ENCODE measurements at regions not wholly inside any gene's neighbourhood (a gene's known extent, or its start where the extent isn't known, plus 50 kb on each side); places are given as distances from the start of the nearest gene placed in this dataset.

DNA sequence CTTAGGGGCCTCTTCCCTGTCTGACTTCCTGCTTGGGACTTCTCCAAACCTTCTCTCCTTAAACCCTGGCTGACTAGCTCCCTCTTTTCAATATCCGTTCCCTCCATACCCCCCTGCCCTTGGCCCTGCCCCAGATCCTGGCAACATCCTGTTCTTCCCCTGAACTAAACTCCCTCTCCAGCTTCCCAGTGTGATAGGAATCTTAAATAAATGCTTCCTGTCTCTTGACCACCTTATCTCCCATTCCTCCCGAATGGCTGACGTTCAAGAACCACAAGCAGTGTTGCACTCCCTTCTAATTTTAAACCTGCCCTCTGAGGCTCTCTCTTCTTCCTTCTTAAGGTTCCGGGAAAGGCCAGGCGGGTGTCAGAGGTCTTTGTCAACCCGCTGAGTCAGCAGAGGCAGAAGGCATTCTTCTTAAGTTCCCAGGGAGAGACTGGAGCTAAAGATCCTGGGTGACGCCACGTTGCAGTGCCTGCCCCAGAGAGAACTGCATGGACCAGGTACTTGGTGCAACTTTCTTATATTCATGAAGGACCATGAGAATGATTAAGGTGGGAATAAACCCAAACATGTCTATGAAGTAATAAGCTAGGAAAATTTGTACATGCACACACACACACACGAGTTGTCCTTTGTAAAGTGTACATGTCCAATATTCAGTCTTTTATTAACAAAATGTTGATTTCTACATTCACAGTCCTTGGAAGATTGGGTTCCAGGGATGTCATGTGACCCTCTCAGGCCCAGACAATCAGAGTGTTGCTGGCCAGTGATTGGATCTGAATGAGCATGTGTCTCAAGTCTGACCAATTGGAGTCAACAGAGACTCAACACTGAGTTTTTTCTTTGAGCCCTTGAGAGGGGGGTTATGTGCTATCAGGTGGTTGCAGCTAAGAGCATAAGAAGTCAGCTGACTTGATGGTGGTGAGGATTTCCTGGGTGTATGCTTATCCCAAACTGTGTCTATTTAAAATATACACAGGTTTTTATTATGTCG, 420.2 kb upstream of the TBX3 start (continued):
- TF ChIP-seq DDX20 (tag; IDR thresholded peaks at IDR 0.05; ENCODE audit: low read depth) (0 out of 2 replicates have a peak, but pooled peaks have one; percentile 28), NFE2 (IDR thresholded peaks at IDR 0.05; ENCODE audit: low read depth) (peak; percentile 51; the same call in 1 of the 2 replicates), RAD51 (IDR thresholded peaks at IDR 0.05; ENCODE audit: borderline replicate concordance, low read depth) (peak; percentile 69), MEF2D (tag; conservative IDR thresholded peaks at IDR 0.05; ENCODE audit: low read depth) (peak; percentile 76), OTX1 (CRISPR knock-in tag; IDR thresholded peaks at IDR 0.05) (peak; percentile 79; the same call in 1 of the 2 replicates), PML (IDR thresholded peaks at IDR 0.05; ENCODE audit: low read length) (no peak), ELF4 (CRISPR knock-in tag; IDR thresholded peaks at IDR 0.05) (0 out of 2 replicates have a peak, but pooled peaks have one; percentile 50), ETV6 (IDR thresholded peaks at IDR 0.05; ENCODE audit: borderline replicate concordance in 1 of 2, low read depth in 2 of 2, low read length in 1 of 2) (peak; percentile 47 to 75; a peak in 3 of 4 replicates), ETV6 (CRISPR knock-in tag; IDR thresholded peaks at IDR 0.05; ENCODE audit: borderline replicate concordance) (no peak), SIX5 (IDR thresholded peaks at IDR 0.05; ENCODE audit: borderline replicate concordance in 1 of 2, insufficient read depth in 1 of 2, low read depth in 1 of 2, low read length in 2 of 2) (no peak), ZNF143 (CRISPR knock-in tag; IDR thresholded peaks at IDR 0.05) (no peak), SIRT6 (IDR thresholded peaks at IDR 0.05; ENCODE audit: low read depth, low read length) (no peak), EP300 (IDR thresholded peaks at IDR 0.05; ENCODE audit: low read length) (peak; percentile 7; the same call in 1 of the 2 replicates), FOXA3 (CRISPR knock-in tag; conservative IDR thresholded peaks at IDR 0.05 in 1 of 2, IDR thresholded peaks at IDR 0.05 in 1 of 2) (peak in 1 of 2 experiments; percentile 49; a peak in 1 of 4 replicates), RBBP5 (IDR thresholded peaks at IDR 0.05; ENCODE audit: borderline replicate concordance, insufficient read depth, low read length, poor library complexity, severe bottlenecking) (no peak), BACH1 (tag; IDR thresholded peaks at IDR 0.05) (peak; percentile 83), TEAD1 (CRISPR knock-in tag; IDR thresholded peaks at IDR 0.05) (0 out of 4 replicates have a peak, but pooled peaks of 1 of the 2 experiments have one; percentile 48), NR2C1 (IDR thresholded peaks at IDR 0.05) (no peak), NR2C1 (tag; IDR thresholded peaks at IDR 0.05) (peak; percentile 57; the same call in 1 of the 2 replicates), ZNF785 (CRISPR knock-in tag; IDR thresholded peaks at IDR 0.05) (no peak)
- TF ChIP-seq, protein P1, sequence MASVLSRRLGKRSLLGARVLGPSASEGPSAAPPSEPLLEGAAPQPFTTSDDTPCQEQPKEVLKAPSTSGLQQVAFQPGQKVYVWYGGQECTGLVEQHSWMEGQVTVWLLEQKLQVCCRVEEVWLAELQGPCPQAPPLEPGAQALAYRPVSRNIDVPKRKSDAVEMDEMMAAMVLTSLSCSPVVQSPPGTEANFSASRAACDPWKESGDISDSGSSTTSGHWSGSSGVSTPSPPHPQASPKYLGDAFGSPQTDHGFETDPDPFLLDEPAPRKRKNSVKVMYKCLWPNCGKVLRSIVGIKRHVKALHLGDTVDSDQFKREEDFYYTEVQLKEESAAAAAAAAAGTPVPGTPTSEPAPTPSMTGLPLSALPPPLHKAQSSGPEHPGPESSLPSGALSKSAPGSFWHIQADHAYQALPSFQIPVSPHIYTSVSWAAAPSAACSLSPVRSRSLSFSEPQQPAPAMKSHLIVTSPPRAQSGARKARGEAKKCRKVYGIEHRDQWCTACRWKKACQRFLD (CRISPR knock-in tag; IDR thresholded peaks at IDR 0.05): peak; percentile 67
- TF ChIP-seq, protein P2, sequence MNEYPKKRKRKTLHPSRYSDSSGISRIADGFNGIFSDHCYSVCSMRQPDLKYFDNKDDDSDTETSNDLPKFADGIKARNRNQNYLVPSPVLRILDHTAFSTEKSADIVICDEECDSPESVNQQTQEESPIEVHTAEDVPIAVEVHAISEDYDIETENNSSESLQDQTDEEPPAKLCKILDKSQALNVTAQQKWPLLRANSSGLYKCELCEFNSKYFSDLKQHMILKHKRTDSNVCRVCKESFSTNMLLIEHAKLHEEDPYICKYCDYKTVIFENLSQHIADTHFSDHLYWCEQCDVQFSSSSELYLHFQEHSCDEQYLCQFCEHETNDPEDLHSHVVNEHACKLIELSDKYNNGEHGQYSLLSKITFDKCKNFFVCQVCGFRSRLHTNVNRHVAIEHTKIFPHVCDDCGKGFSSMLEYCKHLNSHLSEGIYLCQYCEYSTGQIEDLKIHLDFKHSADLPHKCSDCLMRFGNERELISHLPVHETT (CRISPR knock-in tag; conservative IDR thresholded peaks at IDR 0.05 in 1 of 2, IDR thresholded peaks at IDR 0.05 in 1 of 2): peak in 1 of 2 experiments; percentile 48; a peak in 1 of 4 replicates
- TF ChIP-seq, protein P3, sequence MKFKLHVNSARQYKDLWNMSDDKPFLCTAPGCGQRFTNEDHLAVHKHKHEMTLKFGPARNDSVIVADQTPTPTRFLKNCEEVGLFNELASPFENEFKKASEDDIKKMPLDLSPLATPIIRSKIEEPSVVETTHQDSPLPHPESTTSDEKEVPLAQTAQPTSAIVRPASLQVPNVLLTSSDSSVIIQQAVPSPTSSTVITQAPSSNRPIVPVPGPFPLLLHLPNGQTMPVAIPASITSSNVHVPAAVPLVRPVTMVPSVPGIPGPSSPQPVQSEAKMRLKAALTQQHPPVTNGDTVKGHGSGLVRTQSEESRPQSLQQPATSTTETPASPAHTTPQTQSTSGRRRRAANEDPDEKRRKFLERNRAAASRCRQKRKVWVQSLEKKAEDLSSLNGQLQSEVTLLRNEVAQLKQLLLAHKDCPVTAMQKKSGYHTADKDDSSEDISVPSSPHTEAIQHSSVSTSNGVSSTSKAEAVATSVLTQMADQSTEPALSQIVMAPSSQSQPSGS (CRISPR knock-in tag; IDR thresholded peaks at IDR 0.05): no peak

Measured in K562 (cell line).